ENCODE measurements at regions not wholly inside any gene's neighbourhood (a gene's known extent, or its start where the extent isn't known, plus 50 kb on each side); places are given as distances from the start of the nearest gene placed in this dataset.
"Not testable (repeated sequence)": the region's sequence is repeated elsewhere in the genome, so short reads cannot be mapped to it uniquely, and the experiment has no call there.

GRCh38 chrX:38961936-38962335, 160.7 kb downstream of the MID1IP1 start:
- Histone ChIP-seq H3K9me3 (ENCODE audit: control insufficient read depth in 1 of 2, insufficient read depth in 1 of 2, low read depth in 1 of 2, low read length in 2 of 2) (no peaks in the 10 kb centered on the region), H3K9ac (ENCODE audit: low read length) (no peak overlapping the region), H3K79me2 (ENCODE audit: insufficient read depth, low read length) (no peaks in the 10 kb centered on the region), H3K4me2 (ENCODE audit: low read length) (no peak overlapping the region), H2AFZ (ENCODE audit: low read depth, low read length, poor library complexity, severe bottlenecking) (no peak overlapping the region), H4K20me1 (ENCODE audit: insufficient read depth) (no peaks in the 10 kb centered on the region), H3K27me3 (ENCODE audit: insufficient read depth, low read length) (no peaks in the 10 kb centered on the region), H3K4me3 (replicated peaks in 1 of 2; ENCODE audit: low read depth in 1 of 2, low read length in 2 of 2) (no peak overlapping the region), H3K27ac (ENCODE audit: low read depth, low read length) (no peak overlapping the region), H3K9me2 (ENCODE audit: insufficient read depth) (no peaks in the 10 kb centered on the region), H3K4me1 (ENCODE audit: control insufficient read depth in 1 of 2, insufficient read depth in 2 of 2, low read length in 2 of 2) (no peaks in the 10 kb centered on the region), H3K36me3 (ENCODE audit: control insufficient read depth in 1 of 2, insufficient read depth in 2 of 2, low read length in 2 of 2) (no peaks in the 10 kb centered on the region)
- ATAC-seq = no peak
- intact Hi-C loops (cut with micrococcal nuclease) = no loop called here
- DNase-seq (ENCODE audit: low read depth, low spot score) = no peak
- RAD21 ChIA-PET (ENCODE audit: low non-redundant PET in 1 of 2, low total read pairs in 2 of 2, uncharacterized antibody in 2 of 2, unreplicated experiment in 2 of 2) = no interaction called here
- CTCF ChIA-PET = no interaction called here
- POLR2A ChIA-PET = no interaction called here
- no peak for TF ChIP-seq ZNF274 (IDR thresholded peaks at IDR 0.05; ENCODE audit: low read depth, low read length)
- no peak for TF ChIP-seq TCF7L2 (IDR thresholded peaks at IDR 0.05; ENCODE audit: borderline replicate concordance, extremely low read depth, insufficient read depth, insufficient read length)
- no peak for TF ChIP-seq RAD21 (IDR thresholded peaks at IDR 0.05; ENCODE audit: low read depth)
- no peak for TF ChIP-seq ZFX (IDR thresholded peaks at IDR 0.05)
- TF ChIP-seq REST (IDR thresholded peaks at IDR 0.05; ENCODE audit: low read depth) = no peak
- no peak for TF ChIP-seq CBX3 (IDR thresholded peaks at IDR 0.05; ENCODE audit: low read depth)
- TF ChIP-seq MAX (IDR thresholded peaks at IDR 0.05) = no peak
- TF ChIP-seq YY1 (IDR thresholded peaks at IDR 0.05; ENCODE audit: extremely low read depth, insufficient replicate concordance, low read depth, low read length) = no peak
- TF ChIP-seq ZBTB33 (IDR thresholded peaks at IDR 0.05; ENCODE audit: extremely low read depth, insufficient replicate concordance, low read length) = no peak
- no peak for TF ChIP-seq ELF1 (IDR thresholded peaks at IDR 0.05; ENCODE audit: borderline replicate concordance, low read depth)
- no peak for TF ChIP-seq EZH2 (IDR thresholded peaks at IDR 0.05)
- TF ChIP-seq SRF (IDR thresholded peaks at IDR 0.05; ENCODE audit: low read depth) = no peak
- BruUV-seq (replicated peaks) = no TSS peak

- not testable (repeated sequence) for BruUV-seq (replicated peaks); DNase-seq (ENCODE audit: low read depth, low spot score)
Observed at GRCh38 chrX:38963244-38963643, 162.0 kb downstream of the MID1IP1 start.

More at GRCh38 chrX:38963244-38963643, 162.0 kb downstream of the MID1IP1 start:
- H3K9me2 ChIP-seq (ENCODE audit: insufficient read depth); H3K9ac ChIP-seq (ENCODE audit: low read length); RAD21 ChIA-PET (ENCODE audit: low non-redundant PET in 1 of 2, low total read pairs in 2 of 2, uncharacterized antibody in 2 of 2, unreplicated experiment in 2 of 2); H4K20me1 ChIP-seq (ENCODE audit: insufficient read depth); H3K27ac ChIP-seq (ENCODE audit: low read depth, low read length); H3K4me2 ChIP-seq (ENCODE audit: low read length); intact Hi-C loops (cut with micrococcal nuclease); H2AFZ ChIP-seq (ENCODE audit: low read depth, low read length, poor library complexity, severe bottlenecking); H3K9me3 ChIP-seq (ENCODE audit: control insufficient read depth in 1 of 2, insufficient read depth in 1 of 2, low read depth in 1 of 2, low read length in 2 of 2); POLR2A ChIA-PET; CTCF ChIA-PET; H3K4me3 ChIP-seq (replicated peaks in 1 of 2; ENCODE audit: low read depth in 1 of 2, low read length in 2 of 2); H3K36me3 ChIP-seq (ENCODE audit: control insufficient read depth in 1 of 2, insufficient read depth in 2 of 2, low read length in 2 of 2); H3K4me1 ChIP-seq (ENCODE audit: control insufficient read depth in 1 of 2, insufficient read depth in 2 of 2, low read length in 2 of 2); H3K27me3 ChIP-seq (ENCODE audit: insufficient read depth, low read length); ATAC-seq; H3K79me2 ChIP-seq (ENCODE audit: insufficient read depth, low read length): not testable (repeated sequence)

All from HCT116 (cell line).